22Rv1 (cell line): ENCODE measurements at regions not wholly inside any gene's neighbourhood (a gene's known extent, or its start where the extent isn't known, plus 50 kb on each side); places are given as distances from the start of the nearest gene placed in this dataset.

ENCODE experiments used
- H3K27ac ChIP-seq: fragments of 450-650 bp; 2 replicates; pipeline ENCODE4 v1.5.1; 2017
- ZFX ChIP-seq: fragments of 450-650 bp; IDR thresholded peaks from 2 replicates; pipeline ENCODE4 v1.6.1; 2017; ENCODE audit warnings: antibody characterized with exemption, borderline replicate concordance
- TF ChIP-seq, protein P1 (sequence below): fragments of 450-650 bp; IDR thresholded peaks from 2 replicates; pipeline ENCODE4 v1.5.1; 2017; ENCODE audit warnings: mild to moderate bottlenecking

DNA sequence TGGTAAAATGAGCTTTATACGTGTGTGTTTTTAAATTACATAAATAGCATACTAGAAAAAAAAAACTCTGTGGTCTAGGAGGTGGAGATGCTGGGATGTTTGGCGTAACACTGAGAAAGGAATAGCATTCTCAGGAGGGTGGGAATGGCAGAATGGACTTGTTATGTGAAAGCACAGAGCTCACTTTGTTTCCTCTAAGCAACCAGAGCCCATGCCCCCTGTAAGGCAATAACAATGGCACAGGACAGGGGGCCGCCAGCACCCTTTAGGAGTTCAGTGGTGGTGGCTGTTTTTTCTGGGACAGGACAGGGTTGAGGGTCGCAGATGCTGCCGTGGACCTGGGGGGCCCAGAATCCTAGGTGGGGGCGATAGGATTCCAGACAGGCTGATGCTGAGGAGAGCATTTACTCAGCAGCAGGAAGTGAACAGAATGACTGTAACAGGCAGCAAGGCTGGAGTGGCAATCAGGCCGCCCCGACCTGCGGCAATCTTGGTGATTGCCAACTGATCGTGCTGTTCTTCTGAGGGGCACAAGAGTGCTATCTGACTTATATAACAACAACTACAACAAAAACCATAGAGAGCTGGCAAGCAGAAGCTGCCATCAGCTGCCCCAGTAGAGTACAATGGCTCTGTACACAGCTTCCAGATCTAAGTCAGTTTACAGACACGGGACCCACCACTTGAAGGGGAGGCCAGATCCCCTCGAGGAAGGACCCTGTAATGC lies 160.4 kb downstream of the UACA start:
- TF ChIP-seq, protein P1, sequence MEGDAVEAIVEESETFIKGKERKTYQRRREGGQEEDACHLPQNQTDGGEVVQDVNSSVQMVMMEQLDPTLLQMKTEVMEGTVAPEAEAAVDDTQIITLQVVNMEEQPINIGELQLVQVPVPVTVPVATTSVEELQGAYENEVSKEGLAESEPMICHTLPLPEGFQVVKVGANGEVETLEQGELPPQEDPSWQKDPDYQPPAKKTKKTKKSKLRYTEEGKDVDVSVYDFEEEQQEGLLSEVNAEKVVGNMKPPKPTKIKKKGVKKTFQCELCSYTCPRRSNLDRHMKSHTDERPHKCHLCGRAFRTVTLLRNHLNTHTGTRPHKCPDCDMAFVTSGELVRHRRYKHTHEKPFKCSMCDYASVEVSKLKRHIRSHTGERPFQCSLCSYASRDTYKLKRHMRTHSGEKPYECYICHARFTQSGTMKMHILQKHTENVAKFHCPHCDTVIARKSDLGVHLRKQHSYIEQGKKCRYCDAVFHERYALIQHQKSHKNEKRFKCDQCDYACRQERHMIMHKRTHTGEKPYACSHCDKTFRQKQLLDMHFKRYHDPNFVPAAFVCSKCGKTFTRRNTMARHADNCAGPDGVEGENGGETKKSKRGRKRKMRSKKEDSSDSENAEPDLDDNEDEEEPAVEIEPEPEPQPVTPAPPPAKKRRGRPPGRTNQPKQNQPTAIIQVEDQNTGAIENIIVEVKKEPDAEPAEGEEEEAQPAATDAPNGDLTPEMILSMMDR = no peak
- no peak for TF ChIP-seq ZFX
- H3K27ac ChIP-seq = no peak overlapping the region

DNA sequence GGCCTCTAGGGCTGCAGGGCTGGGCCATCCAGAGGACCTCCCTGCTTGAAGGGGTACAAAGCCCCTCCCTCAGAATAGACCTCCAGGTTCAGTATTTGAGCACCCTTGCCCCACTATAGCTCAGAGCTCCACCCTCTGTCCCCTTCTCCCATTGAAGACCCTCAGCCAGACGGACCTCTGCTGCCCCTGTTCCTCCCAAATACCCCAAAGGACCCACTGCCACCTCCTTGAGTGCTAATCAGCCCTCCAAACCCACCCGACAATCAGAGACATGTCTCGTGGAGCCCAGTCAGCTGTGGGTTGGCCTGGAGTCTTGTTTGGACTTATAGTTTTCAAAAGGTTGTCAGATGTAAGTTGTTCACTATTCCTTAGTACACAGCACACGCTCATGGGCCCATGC lies 161.1 kb downstream of the UACA start:
- TF ChIP-seq, protein P1 = no peak
- TF ChIP-seq ZFX = no peak
- H3K27ac ChIP-seq = no peak overlapping the region

DNA sequence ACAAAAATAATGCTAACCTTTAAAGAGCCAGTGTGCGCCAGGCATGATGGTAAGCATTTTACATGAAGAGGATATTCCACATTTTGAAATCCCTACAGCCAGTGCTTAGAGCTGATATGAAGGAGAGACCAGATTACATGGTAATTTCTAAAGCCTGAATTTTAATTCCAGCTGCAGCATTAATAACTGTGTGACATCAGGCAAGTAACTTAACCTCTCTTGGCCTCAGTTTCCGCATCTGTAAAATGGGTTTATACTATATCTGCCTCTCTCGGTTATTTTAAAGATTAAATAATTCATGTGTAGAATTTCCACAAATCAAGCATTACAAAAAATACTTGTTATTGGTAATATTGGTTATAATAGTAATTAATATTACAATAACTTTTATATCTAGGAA lies 165.4 kb downstream of the UACA start:
- no peak overlapping the region for H3K27ac ChIP-seq
- no peak for TF ChIP-seq ZFX
- TF ChIP-seq, protein P1 = no peak

DNA sequence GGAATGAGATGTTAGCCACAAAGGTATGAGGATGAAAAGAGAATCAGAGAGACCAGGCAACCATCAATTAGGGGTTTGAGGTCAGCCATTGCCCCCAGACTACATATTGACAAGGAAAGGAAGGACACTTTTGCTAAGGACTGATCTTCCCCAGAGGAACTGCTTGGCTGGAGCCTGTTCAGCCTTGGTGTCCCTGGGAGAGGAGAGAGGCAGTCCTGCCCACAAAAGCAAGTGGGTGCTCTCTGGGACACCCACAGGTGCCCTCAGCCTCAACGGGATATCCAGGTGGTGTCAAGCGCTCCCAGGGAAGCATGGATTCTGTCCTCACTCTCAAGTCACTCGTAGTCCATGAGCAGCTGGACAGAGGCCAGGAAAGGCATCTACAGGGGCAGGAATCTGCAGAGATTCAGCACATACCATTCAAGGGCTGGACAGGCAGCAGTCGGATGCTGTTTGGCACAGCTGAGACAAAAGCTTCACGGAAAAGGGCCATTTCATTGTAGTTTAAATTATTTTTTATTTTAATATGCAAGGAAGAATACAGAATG lies 166.2 kb downstream of the UACA start:
- no peak overlapping the region for H3K27ac ChIP-seq
- TF ChIP-seq ZFX = no peak
- TF ChIP-seq, protein P1 = no peak

DNA sequence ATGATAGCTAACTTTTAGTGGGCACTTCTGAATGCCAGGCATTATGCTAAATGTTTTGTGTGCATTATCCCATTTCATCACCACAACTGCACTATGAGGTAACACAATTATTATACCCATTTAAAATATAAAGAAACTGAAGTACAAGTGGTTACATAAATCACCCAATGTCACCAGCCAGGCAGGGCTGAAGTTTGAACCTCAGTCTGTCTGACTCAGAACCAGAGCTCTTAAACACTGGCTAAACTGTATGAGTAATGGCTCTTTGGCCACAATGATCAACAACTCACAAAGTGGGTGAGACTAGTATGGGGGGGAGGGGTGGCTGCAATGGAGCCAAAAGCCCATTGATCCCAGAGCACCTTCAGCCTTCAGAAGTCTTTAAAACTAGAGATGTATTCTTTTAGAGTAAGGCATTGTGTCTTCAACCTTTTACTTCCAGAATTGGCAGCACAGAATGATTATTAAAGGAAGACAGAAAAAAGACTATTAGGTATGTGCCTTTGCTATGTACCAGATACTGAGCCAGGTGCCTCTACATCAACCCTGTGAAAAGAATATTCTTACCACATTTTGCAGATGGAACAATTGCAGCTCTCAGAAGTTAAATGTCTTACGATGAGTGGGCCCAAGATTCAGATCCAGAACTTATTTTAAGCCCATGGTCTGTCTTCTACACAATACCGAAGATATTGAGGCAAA lies 166.9 kb downstream of the UACA start:
- H3K27ac ChIP-seq = no peak overlapping the region
- TF ChIP-seq, protein P1 = no peak
- TF ChIP-seq ZFX = no peak

DNA sequence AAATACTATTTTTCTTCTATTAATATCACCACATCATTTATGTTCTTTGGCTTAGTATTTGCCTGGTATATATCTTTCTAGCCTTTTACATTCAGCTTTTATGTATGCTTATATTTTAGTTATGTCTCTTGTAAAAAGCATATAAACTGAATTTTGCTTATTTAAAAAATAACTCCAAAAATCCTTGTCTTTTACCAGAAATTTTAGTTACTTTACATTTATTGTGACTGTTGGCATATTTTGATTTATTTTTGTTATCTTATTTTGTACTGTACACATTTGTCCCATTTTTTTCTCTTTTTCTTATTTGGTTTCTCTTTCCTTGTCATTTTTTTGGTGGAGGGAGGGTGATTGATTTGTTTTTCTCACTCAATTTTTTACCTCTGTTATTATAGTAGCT lies 169.6 kb downstream of the UACA start:
- TF ChIP-seq, protein P1 = no peak
- TF ChIP-seq ZFX = no peak
- H3K27ac ChIP-seq = no peak overlapping the region

DNA sequence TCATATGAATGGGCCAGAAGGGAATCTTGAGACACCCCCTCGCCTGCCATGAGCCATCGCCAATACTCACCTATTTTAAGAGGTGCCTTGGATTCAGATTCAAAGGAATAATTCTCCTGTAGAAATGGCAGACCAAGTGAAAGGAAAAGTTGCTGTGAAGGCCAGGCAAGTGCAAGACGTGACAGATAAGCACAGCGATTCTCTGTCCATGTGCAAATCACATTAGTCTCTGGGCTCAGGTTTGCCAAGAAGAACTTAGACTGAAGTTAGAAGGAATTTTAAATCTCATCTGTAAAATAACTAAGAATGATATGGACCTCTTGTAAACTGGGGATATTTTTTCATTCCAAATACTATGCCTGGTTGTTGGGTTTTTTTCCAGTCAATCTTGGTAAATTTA lies 173.6 kb downstream of the UACA start:
- H3K27ac ChIP-seq = no peak overlapping the region
- TF ChIP-seq ZFX = no peak
- TF ChIP-seq, protein P1 = no peak
